GM18498 (cell line): ENCODE measurements at regions not wholly inside any gene's neighbourhood (a gene's known extent, or its start where the extent isn't known, plus 50 kb on each side); places are given as distances from the start of the nearest gene placed in this dataset.
"Not testable (repeated sequence)": the region's sequence is repeated elsewhere in the genome, so short reads cannot be mapped to it uniquely, and the experiment has no call there.

Experiments used
- ATAC-seq: cut with Tn5 transposase; IDR thresholded peaks from one replicate; pipeline ENCODE4 v1.9.1; 2021; ENCODE audit warnings: mild to moderate bottlenecking, moderate library complexity; ENCODE audit not compliant: unreplicated experiment

DNA sequence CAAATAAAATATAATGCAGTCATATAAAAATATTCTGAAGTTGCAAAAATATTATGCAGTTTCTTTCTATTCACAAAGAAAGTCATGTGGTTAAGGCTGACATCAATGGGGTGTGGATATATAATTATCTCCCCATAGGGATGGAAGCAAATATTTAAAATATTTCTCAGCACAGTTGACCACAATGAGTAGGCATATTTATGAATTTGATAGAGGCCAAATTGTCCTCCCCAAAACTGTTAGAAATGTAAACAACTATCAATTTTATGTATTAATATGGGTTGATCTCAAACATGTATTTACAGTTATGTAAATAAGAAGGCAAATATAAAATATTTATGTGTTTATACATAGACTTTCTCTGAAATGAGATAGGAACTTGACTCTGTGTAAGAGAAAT, 246.0 kb upstream of the CBLB start:
- no peak for ATAC-seq

DNA sequence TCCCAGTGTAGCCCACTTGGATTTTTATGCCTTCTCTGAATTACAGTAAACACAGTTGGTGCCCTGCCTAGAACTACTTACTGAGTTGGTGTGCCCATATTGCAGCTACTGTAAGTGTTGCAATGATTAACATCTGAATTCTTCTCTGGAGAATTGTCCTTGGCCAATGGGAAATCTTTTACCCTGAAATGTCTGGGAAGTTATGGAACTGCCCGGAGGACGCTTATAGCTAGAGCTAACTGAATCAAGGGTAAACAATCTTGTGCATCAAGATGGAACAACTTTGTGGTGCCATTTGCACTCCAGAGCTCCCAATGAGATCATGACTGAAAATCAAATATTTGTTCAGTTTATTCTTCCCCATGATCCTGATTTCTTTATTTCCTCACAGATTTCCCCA, 246.7 kb upstream of the CBLB start:
- no peak for ATAC-seq

DNA sequence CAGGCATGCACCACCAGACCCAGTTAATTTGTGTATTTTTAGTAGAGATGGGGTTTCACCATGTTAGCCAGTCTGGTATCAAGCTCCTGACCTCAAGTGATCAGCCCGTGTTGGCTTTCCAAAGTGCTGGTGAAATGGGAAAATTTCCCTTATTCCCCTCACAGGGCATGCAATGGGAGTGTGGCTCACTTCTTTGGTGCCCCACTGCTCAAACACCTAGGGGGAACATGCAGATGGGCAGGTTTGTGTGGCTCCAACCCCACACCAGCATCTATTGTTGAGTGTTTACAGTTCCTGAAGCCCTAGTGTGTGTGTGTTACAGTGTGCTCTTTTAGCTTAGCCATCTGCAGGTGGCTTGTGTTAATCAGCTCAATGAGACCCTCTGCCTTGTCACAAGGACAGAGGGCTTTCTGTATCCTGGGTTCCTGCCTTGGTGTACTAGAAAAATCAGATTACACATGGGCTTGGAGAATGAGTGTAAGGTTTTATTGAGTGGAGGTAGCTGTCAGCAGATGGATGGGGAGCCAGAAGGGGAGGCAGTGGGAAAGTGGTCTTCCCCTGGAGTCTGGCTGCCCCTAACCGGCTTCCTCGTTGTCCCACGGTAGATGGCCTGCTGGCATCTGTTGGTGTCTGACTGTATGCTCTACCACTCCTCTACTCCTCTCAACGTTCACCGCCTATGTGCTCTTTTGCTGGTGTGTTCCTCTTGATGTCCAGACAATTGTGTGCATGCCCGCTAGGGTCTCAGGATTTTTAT, 248.1 kb upstream of the CBLB start:
- ATAC-seq, result no peak

DNA sequence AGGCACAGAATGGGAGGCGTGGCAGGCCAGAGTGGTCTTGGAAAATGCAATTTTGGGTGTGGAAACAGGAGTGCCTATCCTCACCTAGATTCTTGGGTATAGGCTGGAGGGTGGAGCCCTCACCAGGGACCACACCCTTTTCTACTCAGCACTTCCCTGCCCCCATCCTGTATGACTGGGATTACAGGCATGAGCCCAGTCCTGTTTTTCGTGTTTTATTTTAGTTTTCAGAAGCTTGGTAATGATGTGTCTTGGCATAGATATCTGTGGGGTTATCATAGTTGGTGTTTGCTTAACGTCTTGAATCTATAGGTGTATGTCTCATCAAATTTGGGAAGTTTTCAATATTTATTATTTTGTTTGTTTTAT, 248.7 kb upstream of the CBLB start:
- ATAC-seq, result no peak

DNA sequence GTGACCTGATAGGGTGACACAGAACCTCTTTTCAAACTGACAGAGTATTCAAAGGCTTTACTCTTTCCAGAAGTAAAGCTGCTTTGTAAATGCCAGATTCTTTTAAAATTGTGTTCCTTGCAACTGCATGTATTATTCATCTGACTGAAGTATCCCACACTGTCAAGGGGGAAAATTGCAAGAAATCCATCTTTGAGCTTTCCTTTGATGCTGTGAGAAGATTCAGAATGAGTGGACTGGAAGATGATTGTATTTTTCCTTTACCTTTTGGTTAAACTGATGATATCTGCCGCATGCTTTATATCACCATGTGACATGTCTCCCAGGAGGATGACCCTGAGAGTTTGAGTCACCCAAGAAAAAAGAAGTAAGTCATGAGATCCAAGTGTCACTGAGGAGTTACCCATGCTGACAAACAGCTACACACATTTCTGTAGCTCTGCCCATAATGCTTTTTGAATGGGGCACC, 250.8 kb upstream of the CBLB start:
- ATAC-seq, result no peak

DNA sequence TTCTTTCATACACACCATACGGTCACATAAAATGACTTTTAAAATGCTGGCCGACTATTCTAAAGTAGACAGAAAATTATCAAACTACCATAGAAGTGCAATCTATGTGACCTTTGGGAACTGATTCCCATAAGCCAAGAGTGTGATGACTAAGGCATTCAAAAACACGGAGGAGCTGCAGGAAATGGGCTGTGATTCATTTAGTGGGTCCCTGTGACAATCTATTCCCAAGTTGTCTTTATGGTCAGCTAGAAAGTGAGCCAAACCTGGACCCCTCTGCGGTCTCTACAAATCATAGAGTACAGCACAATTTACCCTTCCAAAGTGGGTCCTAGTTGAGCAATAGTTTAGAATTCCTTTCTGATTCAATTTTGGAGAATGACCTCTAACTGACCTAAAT, 251.5 kb upstream of the CBLB start:
- no peak for ATAC-seq

DNA sequence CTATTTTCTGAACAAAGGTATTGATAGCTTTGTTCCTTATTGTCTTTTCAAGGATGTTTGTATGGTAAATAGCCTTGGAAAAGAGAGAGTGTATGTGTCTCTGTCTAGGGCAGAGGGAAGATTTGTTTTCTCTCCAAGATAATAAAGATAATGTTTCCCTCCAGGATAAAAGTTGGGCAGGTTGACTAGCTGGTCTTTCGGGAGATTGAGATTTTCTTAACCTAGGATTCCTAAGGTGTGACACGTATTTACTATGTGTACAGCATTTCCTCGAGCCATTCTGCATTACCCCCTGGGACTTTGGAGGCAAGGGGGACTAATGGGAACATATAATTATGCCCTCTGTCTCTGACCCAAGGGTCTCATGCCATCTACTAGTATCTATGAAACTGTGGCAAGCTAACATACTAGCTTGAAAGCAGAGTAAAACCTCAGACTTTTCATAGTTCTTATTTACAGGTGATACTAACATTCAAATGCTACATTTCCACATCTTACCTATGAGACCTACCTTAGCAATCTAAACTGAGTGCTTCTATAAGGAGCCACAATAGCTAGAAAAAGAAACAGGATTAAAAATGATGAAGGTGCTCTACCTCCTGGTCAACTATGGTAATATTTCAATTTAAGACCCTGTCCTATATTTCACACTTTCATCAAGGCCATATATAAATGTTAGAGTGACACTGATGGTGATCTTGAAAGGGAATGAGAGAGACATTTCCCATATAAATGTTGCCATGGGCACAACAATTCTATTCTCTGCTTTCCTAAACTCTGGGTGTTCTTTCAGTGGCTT, 252.9 kb upstream of the CBLB start:
- no peak for ATAC-seq

DNA sequence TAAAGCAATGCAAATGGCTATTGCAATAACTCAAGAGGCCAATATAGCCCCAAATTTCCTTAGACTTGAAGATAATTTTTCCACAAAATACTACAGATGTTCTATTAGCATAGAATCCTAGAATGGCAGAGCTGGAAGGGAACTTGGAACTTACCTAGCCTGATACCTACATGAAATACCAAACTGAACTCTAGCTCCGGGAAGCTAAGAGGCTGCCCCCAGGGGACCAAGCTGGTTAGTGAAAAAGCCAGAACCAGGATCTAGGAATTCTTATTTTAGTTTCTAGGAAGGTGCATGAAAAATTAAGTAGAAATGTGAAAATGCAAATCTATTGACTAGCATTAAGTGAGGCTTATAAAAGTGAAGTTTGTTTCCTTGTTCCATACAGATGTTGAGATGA, 256.0 kb upstream of the CBLB start:
- ATAC-seq, result no peak

DNA sequence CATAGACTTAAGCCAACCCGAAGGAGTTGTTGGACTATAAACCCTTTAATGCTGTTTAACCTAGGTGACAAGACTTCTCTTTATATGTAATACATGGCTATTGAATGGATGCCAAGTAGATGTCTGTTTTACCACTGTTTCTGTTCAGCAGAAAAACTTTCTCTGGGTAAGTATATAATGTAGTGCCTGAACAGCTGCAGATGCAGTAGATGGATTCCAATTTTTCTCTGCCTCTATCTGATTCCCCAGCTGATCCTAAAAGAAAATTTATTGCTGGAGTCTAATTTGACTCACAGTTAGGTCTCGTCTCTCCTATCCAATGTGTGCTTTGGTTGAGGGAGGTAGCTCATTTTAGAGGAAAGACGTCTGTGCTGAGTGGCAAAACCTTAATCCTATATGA, 256.5 kb upstream of the CBLB start:
- no peak for ATAC-seq

DNA sequence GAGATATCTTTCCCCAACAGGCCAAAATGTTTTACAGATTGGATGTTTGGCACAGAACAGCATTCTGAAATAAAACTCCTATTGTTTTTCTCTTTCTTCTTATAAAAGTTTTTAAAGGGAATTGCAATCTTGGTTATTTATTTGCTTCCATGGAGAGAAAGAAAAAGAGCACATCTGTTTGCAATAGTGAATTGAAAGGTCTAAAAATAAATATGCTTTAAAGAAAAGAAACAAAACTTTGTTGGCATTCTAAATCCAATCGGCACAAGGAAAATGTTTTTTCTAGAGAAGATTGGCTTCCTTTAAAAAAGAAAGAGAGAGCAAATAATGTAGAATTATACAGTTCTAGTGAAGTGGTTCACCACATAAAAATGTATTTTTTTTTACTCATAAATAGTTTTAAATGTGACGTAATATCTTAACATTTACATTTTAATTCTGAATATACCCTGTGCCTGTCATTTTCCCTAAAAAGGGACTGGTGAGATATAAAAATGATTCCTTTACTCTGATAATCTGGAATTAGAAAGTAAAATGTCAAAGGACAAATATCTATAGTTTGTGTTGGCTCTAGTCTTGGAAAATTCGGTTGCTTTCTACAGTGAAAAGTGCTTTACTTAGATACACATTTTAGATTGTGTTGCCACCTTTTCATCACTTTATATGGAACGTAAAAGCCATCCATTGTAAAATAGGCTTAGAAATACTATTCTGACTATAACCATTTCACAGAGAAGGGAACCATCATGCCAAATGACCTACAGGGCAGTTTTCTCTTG, 257.4 kb upstream of the CBLB start:
- no peak for ATAC-seq

DNA sequence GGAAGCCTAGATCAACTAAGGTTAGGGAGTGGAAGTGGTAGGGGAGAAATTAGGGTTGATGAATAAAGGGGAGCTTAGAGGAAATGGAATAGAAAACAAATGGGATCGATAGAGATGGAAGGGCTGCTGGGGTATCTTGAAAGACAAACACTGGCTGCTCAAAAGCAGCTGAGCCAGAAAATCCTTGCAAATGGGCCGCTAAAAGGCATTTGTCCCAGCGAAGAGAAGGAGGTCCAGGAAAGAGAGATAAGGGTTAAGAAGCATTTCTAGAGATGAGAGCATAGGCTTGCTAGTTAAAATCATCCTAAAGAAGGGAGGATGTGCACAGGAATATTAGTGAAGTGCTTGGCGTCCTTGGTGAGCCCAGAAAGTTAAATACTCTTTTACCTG, 258.0 kb upstream of the CBLB start:
- ATAC-seq, result no peak

DNA sequence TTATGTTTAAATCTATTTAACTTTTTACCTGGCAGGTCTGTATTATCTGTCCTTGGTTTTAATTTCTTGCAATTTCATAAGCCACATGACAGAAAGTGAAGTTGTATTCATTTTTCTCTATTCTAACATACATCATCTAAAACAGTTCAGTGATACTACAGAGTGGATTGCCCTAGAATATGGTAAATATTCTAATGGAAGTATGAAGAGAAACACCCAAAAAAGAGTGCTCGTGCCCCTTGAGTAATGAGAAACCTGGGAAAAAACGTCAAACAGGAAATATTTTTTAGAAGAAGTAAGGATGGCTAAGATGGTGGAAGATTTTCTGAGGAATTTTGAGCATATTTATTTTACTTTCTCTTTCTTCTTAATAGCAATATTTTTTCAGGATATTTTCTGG, 261.1 kb upstream of the CBLB start:
- ATAC-seq, result no peak

DNA sequence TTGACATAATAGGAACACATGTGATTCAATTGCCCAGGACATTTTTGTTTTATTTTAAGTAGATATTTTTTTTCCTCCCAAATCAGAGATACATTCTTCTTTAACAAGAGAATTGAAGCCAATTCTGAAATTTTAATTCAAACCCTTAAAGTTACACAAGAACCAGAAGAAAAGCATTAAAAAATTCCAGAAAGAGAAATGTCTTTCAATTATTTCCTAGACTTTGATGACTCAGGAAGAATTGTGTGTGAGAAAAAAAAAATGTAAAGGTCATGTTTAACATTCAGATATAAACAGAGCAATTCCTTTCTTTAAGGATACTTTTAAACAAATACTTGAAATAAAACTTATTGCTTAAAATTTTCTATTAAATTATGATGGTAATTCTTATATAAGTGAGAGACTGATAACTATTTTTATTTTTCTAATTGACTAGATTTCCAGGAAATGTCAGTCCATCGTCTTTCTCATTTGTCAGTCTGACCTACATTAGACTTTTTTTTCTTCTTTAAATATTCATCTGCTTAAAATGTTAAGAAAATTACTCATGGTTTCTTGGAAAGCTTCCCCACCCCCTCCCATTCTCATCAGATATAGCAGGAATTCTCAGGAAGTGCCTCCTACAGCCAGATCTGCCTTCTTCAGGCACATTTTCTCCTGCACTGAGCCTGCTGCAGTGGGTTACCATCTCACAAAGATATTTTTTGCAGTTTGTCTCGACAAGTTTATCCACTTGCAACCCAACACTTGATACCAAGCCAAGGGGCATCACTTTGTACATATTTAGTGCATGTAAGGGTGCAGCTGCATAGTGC, 261.8 kb upstream of the CBLB start:
- no peak for ATAC-seq

DNA sequence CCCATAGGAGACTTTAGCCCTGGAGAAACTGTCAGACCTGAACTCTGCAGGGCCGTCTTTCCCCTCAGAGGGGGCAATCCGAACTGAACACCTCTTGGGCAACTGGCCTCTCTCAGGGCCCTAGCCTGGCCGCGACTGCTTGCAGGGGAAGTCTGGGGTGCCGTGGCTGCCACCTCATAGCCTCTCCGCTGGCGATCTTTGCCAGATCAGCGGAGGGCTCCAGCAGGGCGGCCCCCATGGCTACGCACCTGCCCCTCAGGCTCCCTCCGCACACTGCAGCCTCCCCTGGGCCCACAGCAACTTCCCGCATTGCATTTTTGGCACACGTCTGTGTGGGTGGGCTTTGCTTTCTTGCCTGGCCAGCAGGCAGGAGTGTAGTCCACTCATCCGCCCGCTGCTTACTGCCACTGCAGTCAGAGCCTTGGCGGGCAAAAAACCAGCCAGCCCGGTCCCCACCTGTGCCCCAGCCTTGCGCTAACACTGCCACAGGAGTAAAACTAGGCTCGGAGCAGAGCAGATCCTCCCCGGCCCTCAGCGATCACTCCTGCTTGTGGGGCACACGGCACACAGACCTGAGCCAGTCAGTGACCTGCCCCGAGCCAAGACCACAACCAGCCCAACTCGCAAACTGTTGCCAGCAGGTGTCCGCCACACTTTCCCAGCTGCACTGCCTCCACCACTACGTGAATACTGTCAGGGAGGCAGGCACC, 266.8 kb upstream of the CBLB start:
- ATAC-seq, result no peak

DNA sequence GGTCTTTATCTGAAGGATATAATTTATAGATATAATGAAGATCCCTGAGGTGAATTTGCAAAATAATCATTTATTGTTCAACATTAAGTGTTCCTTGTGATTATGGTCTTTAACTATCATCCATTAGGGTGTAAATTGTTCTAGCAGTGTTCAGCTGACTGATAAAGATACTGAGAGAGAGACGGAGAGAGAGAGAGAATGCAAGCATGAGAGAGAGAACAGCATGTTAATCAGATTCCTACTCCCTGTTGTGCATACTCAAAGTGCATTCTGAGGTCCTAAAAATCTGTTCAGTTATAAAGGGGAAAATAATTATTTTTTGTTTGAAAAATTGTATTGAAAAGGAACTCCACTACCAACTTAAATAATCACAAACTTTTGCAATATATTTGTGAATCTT, 271.0 kb upstream of the CBLB start:
- ATAC-seq, result no peak

DNA sequence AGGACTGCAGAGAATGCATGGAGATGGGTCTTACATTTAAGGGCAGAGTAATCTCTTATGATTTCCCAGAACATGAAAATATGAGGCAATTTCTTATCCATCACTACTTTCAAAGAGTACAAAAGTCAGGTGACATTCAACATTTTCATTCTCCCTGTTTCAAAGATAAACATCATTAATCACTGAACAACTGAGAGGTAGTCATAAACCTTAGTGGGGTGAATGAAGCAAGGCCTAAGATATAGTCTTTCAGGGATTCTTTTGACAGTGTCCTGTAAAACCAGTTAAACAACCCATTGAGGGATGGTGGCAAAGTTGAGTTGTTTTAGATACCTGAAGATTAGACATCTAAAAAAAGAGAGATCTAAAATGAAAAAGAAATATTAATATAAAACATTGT, 271.6 kb upstream of the CBLB start:
- no peak for ATAC-seq

DNA sequence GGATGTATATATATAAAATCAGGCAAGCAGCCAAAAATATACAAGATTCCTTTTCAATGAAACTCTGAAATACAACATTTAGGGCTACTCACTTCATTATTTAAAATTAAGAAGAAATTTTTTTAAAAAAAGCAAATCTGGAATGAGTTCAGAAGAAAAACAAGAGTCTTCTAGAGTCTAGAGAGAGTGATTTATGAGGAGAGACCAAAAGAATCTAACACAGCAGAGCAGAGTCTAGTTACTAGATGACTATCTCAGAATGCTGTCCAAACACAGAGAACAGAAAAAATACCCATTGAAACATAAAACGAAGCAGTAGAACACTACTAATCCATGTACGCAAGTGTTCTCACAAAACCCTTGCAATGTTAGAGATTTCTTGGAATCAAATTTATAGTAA, 275.2 kb upstream of the CBLB start:
- no peak for ATAC-seq

DNA sequence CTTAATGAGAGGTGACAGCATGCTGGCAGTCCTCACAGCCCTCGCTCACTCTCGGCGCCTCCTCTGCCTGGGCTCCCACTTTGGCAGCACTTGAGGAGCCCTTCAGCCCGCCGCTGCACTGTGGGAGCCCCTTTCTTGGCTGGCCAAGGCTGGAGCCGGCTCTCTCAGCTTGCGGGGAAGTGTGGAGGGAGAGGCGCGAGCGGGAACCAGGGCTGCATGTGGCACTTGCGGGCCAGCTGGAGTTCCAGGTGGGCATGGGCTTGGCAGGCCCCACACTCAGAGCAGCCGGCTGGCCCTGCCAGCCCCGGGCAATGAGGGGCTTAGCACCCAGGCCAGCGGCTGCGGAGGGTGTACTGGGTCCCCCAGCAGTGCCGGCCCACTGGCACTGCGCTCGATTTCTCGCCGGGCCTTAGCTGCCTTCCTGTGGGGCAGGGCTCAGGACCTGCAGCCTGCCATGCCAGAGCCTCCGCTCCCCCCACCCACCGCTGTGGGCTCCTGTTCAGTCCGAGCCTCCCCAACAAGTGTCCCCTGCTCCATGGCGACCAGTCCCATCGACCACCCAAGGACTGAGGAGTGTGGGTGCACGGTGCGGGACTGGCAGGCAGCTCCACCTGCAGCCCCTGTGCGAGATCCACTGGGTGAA, 279.7 kb upstream of the CBLB start:
- not testable (repeated sequence) for ATAC-seq

DNA sequence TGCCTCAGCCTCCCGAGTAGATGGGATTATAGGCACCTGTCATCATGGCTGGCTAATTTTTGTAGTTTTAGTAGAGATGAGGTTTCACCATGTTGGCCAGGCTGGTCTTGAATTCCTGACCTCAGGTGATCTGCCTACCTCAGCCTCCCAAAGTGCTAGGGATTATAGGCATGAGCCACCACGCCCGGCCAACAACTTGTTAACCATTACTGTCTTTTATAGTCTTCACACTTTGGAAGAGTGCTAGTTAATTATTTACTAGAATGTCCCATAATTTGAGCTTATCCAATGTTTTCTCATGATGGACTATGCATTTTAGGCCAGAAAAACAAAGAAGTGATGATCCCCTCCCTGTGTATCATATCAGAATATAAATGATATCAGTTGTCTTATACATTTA, 288.6 kb upstream of the CBLB start:
- no peak for ATAC-seq

DNA sequence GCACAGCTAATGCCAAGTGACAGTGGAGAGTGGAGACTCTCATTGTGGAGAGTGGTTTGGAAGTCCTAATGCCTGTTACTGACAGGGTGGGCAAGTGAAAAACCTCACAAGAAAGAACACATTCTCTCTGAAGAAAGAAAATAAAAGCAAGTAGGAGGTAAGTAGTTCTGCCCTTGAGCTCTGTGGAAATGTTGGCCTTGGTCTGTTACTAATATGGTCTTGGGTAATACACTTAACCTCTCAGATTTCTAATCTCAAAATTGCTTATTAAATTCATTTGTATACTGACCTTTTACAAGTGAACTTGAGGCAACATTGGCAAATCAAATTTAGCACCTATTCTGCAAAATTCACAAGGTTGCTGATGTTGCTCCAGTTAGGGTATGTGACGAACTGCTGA, 291.6 kb upstream of the CBLB start:
- no peak for ATAC-seq
